ENCODE measurements at regions not wholly inside any gene's neighbourhood (a gene's known extent, or its start where the extent isn't known, plus 50 kb on each side); places are given as distances from the start of the nearest gene placed in this dataset.

DNA sequence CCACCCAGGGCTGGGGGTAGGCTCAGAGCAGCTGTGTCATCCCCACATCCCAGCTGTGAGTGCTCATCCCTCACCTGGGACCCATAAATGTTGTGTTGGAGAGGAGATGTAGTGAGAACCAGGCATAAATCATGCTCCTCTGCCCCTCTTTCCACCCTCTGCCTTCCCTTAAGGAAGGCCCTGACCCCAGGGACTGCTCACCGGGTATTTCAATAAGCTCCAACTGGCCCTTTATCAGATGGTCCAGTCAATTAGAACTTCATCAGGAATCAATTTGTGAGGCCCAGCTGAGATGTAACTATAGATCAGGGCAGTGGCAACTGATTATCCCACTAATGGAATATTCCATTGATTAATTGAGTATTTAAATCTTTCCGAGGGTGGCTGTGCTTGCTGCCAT, 50.8 kb upstream of the NTRK3 start:
- no peak for TF ChIP-seq CTCF (IDR thresholded peaks at IDR 0.05; ENCODE audit: insufficient read depth, low read depth, low read length, missing control alignments)
- DNase-seq (ENCODE audit: low read depth) = no peak
- H3K4me3 ChIP-seq (ENCODE audit: low read depth, low read length) = no peak overlapping the region

Data from GM12865 (cell line).